SH-SY5Y (cell line): ENCODE measurements at regions not wholly inside any gene's neighbourhood (a gene's known extent, or its start where the extent isn't known, plus 50 kb on each side); places are given as distances from the start of the nearest gene placed in this dataset.

Experiments used
- GATA2 ChIP-seq: IDR thresholded peaks from 2 replicates; pipeline ENCODE4 v1.6.1; 2011; ENCODE audit warnings: mild to moderate bottlenecking, low read depth, low read length
- GATA3 ChIP-seq: IDR thresholded peaks from 2 replicates; pipeline ENCODE4 v1.6.1; 2011; ENCODE audit warnings: low read depth, mild to moderate bottlenecking, low read length, moderate library complexity

- TF ChIP-seq GATA2 (no peak), GATA3 (no peak)
Observed at GRCh38 chr18:64699081-64699480, 550.2 kb upstream of the LINC00305 start.
